BJ (cell line): ENCODE measurements at regions not wholly inside any gene's neighbourhood (a gene's known extent, or its start where the extent isn't known, plus 50 kb on each side); places are given as distances from the start of the nearest gene placed in this dataset.

Experiments used
- CTCF ChIA-PET: fragments of 350-600 bp; formaldehyde crosslinking; extraction: SDS; loops from one replicate; lab custom pipeline; 2021; ENCODE audit warnings: antibody characterized with exemption, inconsistent platforms; lab: Yijun Ruan, JAX
- POLR2A ChIA-PET: fragments of 300-600 bp; sonication (Branson Sonifier 250); formaldehyde crosslinking; extraction: SDS; loops from one replicate; lab custom pipeline; 2021; ENCODE audit warnings: antibody characterized with exemption; lab: Charles Lee
- DNase-seq: peaks from one replicate; pipeline ENCODE4 v3.0.0-alpha.2; 2011; ENCODE audit warnings: low read depth
- H3K27me3 ChIP-seq: 2 replicates; pipeline ENCODE4 v1.6.0; 2011; ENCODE audit warnings: low read length; ENCODE audit not compliant: control insufficient read depth, insufficient read depth
- H3K36me3 ChIP-seq: 2 replicates; pipeline ENCODE4 v1.5.1; 2011; ENCODE audit warnings: low read length; ENCODE audit not compliant: control insufficient read depth, insufficient read depth
- H3K4me3 ChIP-seq: 2 replicates; pipeline ENCODE4 v1.5.1; 2011; ENCODE audit warnings: low read depth, mild to moderate bottlenecking, control low read depth, low read length
- CTCF ChIP-seq: IDR thresholded peaks from 2 replicates; pipeline ENCODE4 v1.5.1; 2011; ENCODE audit warnings: low read depth, mild to moderate bottlenecking, control low read depth, inconsistent platforms, low read length, moderate library complexity; ENCODE audit not compliant: insufficient read depth

GRCh38 chr4:136156947-136157346, 1375.3 kb downstream of the PCDH18 start:
- Histone ChIP-seq H3K27me3 (no peaks in the 10 kb centered on the region), H3K36me3 (no peaks in the 10 kb centered on the region), H3K4me3 (no peak overlapping the region)
- TF ChIP-seq CTCF = no peak
- CTCF ChIA-PET = no interaction called here
- POLR2A ChIA-PET = no interaction called here
- DNase-seq = no peak

- H3K4me3 ChIP-seq = no peak overlapping the region
- POLR2A ChIA-PET = no interaction called here
- DNase-seq = no peak
- CTCF ChIA-PET = no interaction called here
- H3K36me3 ChIP-seq = no peaks in the 10 kb centered on the region
- no peaks in the 10 kb centered on the region for H3K27me3 ChIP-seq
- TF ChIP-seq CTCF = no peak
Measured at GRCh38 chr4:136150046-136150445, 1382.2 kb downstream of the PCDH18 start.

- no peak for DNase-seq
- Histone ChIP-seq H3K27me3 (no peaks in the 10 kb centered on the region), H3K36me3 (no peaks in the 10 kb centered on the region), H3K4me3 (no peak overlapping the region)
- TF ChIP-seq CTCF = no peak
- CTCF ChIA-PET = no interaction called here
- POLR2A ChIA-PET = no interaction called here
Measured at GRCh38 chr4:136136601-136137000, 1395.7 kb downstream of the PCDH18 start.

- H3K36me3 ChIP-seq = no peaks in the 10 kb centered on the region
Measured at GRCh38 chr4:136124251-136124745, 1408.0 kb downstream of the PCDH18 start.

GRCh38 chr4:136121426-136121825, 1410.9 kb downstream of the PCDH18 start:
- Histone ChIP-seq H3K4me3 (no peak overlapping the region), H3K27me3 (no peaks in the 10 kb centered on the region), H3K36me3 (no peaks in the 10 kb centered on the region)
- no peak for DNase-seq
- TF ChIP-seq CTCF = no peak
- ChIA-PET POLR2A (no interaction called here), CTCF (no interaction called here)

More at GRCh38 chr4:136124251-136124745, 1408.0 kb downstream of the PCDH18 start:
- TF ChIP-seq CTCF = no peak
- no peak for DNase-seq
- CTCF ChIA-PET = no interaction called here
- Histone ChIP-seq H3K4me3 (no peak overlapping the region), H3K27me3 (no peaks in the 10 kb centered on the region)
- POLR2A ChIA-PET = no interaction called here
